Stimulated activated CD4-positive, alpha-beta T cell treated with anti-CD3 and anti-CD28 coated beads, Interleukin-15, amount 100 ng/mL, for 48 hours (primary cell): ENCODE measurements at regions not wholly inside any gene's neighbourhood (a gene's known extent, or its start where the extent isn't known, plus 50 kb on each side); places are given as distances from the start of the nearest gene placed in this dataset.
"Not testable (repeated sequence)": the region's sequence is repeated elsewhere in the genome, so short reads cannot be mapped to it uniquely, and the experiment has no call there.

Experiments used
- DNase-seq, 2 donors: peaks; one replicate each; pipeline ENCODE4 v3.0.0-alpha.2; 2020; ENCODE audit warnings: low read depth in 2 of 2

DNA sequence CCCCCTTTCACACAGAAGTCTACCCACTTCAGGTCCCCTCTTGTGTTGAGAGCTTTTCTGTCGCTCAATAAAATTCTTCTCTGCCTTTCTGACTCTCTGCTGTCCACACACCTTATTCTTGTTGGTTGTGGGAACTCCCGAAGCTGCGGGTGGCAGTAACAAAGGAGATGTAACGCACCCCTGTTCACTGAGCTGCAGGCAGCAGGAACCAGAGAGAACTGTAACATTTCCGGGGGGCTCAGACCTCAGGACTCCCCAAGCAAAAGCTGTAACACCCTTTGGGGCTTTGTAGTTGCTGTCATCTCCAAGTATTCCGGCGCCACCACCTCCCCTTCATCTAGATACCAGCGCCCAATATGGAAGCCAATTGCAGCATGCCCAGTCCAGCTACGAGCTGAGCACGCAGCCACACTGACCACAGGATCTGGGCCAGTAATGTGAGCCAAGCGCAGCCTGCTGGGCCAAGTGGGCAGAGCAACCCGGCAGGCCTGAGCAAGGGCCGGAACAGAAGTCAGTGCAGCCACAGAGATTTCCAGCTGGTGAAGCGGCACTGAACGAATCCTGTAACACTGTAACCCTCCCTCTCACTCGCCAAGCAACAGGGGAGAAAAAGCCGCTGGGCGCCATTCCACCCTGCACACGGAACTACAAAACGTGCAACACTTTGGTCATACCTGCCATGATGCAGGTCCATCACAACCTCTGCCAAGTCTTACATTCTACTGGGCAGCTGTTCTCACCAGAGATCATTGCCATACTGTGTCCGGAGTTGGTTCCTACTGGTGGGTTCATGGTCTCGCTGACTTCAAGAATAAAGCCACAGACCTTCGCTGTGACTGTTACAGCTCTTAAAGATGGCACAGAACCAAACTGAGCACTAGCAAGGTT lies 194.3 kb downstream of the SPATA31A6 start:
- DNase-seq = not testable (repeated sequence)

DNA sequence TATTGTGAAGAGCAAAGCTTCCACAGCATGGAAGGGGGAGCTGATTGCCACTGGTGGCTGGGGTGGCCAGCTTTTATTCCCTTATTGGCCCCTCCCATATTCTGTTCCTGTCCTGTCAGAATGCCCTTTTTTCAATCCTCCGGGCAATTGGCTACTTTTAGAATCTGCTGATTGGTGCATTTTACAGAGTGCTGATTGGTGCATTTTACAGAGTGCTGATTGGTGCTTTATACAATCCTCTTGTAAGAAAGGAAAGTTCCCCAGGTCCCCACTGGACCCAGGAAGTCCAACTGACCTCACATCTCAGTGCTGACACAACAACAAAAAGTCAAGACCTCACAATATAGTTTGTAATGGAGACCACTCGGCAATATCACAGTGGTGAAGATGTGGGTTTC lies 195.0 kb downstream of the SPATA31A6 start:
- DNase-seq = no peak

DNA sequence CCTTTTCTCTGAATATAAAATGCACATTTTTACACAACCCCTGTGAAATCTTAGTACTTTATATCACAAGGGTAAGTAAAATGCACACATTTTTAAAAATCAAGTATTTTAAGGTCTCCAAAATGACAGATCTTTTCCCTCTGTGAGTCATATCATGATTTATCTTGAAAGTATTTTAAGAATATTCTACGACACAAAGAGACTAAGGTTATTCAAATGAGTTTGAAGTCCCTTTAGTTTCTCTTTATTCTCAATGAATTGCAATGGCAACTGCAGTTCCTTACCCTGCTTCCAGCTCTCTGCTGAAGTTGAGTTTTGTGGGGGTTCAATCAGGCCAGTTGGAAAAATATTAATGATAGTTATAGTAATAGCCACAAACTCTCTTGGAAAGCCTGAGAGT lies 196.1 kb downstream of the SPATA31A6 start:
- DNase-seq = not testable (repeated sequence)

DNA sequence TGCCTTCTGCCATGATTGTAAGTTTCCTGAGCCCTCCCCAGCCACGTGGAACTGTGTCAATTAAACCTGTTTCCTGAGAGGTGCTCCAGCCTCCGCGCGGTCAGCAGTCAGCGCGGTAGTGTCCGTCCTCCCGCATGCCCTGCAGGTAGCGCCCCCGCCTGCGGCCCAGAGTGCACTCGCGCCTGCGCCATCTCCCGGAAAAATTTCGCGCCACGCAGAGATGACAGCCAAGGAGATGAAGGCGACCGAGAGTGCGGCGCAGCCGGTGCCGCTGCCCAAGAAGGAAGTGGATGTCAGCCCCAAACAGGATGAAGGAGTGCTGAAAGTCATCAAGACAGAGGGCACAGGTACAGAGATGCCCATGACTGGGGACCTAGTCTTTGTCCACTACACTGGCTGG lies 201.1 kb downstream of the SPATA31A6 start:
- not testable (repeated sequence) for DNase-seq

DNA sequence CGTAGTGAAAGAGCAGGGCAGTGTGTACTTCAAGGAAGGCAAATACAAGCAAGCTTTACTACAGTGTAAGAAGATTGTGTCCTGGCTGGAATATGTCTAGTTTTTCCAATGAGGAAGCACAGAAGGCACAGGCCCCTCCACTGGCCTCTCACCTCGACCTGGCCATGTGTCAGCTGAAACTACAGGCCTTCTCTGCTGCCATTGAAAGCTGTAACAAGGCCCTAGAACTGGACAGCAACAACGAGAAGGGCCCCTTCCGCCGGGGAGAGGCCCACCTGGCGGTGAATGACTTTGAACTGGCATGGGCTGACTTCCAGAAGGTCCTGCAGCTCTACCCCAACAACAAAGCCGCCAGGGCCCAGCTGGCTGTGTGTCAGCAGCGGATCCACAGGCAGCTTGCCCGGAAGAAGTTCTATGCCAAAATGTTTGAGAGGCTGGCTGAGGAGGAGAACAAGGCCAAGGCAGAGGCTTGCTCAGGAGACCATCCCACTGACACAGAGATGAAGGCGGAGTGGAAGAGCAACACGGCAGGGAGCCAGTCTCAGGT lies 202.2 kb downstream of the SPATA31A6 start:
- DNase-seq = not testable (repeated sequence)

DNA sequence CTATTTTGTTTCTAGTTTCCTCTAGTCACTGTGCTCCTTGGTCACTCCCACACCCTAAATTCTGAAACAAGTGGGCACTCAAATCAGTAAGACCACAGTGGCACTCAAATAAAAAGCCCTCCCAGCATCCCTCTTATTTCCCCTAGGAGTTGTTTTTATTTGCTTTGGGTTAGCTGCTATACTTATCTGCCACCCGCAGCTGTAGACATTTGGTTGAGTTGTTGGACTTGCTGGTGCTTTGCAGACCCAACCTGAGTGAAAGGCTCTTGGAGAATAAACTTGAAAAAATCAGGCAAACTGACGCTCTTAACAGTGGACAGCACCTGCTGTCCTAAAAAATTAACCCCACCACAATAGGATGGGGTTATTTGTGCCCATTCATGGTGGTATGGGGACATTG lies 203.0 kb downstream of the SPATA31A6 start:
- no peak for DNase-seq

DNA sequence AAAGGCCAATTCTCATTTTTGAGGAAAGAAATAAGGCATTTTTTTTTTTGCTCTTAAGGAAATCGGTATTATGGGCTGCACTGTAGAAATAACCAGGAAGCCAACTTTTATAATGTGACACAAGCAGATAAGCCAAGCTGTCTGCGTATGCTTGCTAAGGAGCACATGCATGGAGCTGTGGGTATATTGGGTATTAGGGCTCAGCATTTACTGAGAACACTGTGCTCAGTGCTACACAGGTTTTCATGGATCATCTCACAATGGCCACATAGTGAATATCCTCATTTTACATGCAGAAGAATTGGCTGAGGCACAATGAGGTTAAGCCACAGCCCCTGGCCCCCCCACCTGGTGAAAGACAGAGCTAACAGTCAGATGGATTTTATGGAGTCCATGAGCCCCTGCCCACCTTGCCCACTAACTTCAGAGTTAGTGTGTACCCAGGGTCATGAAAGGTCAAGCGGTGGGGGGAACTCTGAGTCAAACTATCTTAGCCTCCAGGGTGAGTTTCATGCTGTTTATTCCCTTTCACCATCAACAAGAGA lies 204.8 kb downstream of the SPATA31A6 start:
- DNase-seq = no peak

DNA sequence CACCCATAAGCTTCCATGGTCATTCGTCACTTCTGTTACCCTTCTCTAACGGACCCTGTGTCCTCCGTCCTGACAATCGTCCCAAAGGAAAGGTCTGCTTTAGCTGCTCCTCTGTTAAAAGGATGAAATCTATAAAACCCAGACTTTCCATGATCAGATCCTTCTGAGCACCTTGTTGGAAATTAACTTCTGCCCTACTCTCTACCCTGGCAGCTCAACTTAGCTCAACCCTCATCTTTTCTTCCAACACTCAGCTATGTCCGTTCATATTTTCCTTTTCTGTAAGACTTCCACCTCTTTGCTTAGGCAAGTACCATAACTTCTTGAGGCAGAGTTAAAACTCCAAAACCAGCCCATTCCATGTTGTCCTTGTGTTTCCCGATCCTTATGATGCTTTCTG lies 205.4 kb downstream of the SPATA31A6 start:
- no peak for DNase-seq

DNA sequence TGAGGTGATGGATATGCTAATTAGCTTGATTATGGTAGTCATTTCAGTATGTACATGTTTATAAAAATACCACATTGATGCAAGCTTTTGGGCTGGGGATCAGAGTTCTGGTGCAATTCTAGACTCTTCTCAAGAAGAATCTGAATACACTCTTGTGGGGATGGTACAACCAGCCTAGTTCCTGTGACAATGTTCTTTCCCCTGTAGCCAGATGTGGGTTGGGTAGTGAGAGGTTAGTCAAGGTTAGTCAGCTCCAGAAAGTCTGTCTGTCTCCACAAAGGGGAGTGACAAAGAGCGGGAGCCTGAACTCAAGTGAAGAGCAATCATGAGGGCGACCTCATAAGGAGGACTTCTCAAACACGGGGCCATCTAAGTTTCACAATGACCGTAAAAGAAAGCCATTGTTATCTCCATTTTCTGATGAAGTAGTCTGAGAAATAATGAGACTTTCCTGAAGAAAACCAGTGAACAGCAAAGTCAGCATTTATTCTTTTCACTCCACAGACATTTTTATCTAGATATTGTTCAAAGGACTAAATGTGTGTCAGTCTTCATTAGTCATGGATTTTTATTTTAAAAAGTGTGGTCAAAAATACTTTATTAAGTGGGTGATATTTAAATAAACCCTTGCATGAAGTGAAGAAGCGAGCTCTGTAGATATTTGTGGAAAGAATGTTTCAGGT lies 209.5 kb downstream of the SPATA31A6 start:
- not testable (repeated sequence) for DNase-seq

DNA sequence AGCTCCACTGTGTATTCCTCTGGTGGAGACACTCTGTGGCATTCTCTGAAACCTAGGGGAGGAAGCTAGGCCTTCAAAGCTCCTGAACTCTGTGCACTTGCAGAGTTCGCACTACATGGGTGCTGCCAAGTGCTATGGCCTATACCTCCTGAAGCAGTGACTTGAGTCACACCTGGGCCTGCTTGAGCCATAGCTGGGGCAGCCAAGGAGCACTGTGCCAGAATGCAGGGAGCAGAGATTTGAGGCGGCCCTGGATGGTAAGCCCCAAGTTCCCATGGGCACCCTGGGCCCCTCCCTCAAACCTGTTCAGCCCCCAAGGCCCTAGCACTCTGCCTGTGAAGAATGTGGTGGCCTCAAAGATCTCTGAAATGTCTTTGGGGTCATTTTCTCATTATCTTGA lies 212.9 kb downstream of the SPATA31A6 start:
- DNase-seq = no peak

DNA sequence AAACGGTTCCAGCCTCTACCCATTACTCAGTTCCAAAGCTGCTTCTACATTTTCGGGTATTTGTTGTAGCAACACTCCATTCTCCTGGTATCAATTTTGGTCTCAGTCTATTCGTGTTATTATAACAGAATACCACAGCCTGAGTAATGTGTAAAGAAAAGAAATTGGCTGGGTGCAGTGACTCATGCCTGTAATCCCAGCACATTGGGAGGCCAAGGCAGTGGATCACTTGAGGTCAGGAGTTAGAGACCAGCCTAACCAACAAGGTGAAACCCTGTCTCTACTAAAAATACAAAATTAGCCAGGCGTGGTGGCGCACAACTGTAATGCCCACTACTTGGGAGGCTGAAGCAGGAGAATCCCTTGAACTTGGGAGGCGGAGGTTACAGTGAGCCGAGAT lies 213.9 kb downstream of the SPATA31A6 start:
- not testable (repeated sequence) for DNase-seq

DNA sequence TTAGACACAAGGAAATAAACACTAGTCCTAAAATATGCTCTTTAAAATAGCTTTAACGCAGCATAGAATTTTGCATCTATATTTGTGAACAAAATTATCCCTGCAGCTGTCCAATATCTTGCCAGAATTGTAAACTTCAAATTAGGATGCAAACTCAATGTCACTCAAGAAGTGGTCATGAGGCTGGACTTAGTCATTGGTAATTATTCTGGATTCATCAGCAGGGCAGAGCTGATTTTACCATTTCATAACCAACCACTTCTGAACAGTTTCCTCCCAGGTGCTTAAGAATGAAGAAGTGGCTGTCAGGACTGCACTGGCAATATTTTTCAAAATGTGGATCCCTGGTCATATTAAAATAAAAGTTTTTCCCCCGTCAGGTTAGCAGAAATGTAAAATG lies 219.5 kb downstream of the SPATA31A6 start:
- DNase-seq = not testable (repeated sequence)

DNA sequence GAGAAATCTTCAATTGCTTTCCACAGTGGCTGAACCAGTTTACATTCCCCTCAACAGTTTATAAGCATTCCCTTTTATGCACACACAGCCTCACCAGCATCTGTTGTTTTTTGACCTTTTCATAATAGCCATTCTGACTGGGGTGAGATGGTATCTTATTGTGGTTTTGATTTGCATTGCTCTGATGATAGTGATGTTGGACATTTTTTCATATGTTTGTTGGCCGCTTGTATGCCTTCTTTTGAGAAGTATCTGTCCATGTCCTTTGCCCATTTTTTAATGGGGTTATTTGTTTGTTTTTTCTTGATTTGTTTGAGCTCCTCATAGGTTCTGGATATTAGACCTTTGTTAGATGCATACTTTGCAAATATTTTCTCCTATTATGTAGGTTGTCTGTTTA lies 226.1 kb downstream of the SPATA31A6 start:
- not testable (repeated sequence) for DNase-seq

DNA sequence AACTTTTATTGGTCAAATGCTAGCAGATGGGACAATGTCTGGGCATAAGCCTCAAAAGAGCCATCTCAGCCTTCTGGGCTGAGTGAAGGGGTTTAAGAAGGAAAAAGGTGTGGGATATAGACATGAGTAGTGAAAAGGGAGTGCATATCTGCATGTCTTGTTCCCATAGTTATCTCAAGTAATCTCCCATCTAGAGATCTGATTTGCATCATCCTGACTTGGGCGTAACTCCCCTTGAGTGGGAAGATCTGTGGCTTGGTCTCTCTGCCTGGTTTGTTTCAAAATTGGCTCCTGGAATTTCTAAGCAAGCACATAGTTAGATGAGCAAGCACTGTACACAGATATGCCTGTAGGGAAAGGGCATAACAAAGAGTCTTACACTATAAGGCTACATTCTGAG lies 228.9 kb downstream of the SPATA31A6 start:
- DNase-seq = not testable (repeated sequence)

DNA sequence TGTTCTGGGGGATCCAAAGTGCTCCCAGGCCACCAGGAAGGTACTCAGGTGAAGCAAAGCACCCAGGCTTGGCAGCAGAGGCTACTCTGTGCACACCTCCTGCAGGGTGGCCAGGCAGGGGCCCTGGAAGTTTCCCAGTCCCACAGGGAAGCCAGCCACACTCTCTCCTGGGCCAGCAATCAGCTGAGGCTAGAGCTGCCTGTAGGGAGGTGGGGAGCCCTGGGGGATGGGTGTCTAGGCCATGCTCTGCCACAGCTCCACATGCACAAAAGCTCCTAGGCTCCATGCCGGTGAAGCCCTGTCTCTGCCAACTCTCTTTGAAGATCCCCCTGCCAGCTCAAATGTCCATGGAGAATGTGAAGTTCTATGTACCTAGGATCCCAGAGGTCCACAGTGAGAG lies 231.4 kb downstream of the SPATA31A6 start:
- not testable (repeated sequence) for DNase-seq

DNA sequence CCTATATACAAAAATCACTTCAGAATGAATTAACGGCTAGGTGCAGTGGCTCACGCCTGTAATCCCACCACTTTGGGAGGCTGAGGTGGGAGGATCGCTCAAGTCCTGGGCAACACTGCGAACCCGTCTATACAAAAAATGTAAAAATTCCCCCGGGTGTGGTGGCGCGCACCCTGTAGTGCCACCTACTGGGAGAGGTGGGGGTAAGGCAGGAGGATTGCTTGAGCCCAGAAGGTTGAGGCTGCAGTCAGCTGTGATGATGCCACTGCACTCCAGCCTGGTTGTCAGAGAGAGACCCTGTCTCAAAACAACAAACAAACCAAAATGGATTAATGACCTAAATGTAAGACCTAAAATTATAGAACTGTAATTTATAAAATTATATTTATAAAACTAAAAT lies 236.2 kb downstream of the SPATA31A6 start:
- DNase-seq = not testable (repeated sequence)

DNA sequence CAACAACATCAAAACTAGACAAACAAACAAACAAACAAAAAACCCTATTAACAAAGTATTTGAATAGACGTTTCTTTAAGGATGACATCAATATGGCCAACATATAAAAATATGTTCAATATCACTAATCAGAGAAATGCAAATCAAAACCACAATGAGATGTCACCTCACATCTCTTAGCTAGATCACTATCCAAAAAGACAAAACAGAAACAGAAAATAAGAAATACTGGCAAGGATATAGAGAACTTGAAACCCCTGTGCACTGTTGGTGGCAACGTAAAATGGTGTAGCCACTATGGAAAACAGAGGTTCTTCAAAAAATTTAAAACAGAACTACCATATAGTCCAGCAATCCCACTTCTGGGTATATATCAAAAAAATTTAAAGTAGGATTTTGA lies 236.9 kb downstream of the SPATA31A6 start:
- not testable (repeated sequence) for DNase-seq

DNA sequence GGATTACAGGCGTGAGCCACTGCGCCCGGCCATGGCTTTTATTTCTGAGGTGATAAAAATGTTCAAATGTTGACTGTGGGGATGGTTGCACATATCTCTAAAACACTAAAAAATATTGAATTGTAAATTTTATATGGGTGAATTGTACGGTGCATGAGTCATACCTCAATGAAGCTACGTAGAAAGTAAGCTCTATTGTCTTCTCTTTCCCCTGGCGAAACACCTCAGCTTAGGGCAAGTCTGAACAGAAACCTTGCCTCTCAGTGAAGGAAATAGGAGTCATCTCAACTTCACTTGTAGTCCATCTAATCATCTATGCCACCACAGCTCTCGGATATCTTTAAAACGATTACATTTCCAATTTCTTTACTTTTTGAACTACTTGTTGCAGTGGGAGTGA lies 238.2 kb downstream of the SPATA31A6 start:
- not testable (repeated sequence) for DNase-seq

DNA sequence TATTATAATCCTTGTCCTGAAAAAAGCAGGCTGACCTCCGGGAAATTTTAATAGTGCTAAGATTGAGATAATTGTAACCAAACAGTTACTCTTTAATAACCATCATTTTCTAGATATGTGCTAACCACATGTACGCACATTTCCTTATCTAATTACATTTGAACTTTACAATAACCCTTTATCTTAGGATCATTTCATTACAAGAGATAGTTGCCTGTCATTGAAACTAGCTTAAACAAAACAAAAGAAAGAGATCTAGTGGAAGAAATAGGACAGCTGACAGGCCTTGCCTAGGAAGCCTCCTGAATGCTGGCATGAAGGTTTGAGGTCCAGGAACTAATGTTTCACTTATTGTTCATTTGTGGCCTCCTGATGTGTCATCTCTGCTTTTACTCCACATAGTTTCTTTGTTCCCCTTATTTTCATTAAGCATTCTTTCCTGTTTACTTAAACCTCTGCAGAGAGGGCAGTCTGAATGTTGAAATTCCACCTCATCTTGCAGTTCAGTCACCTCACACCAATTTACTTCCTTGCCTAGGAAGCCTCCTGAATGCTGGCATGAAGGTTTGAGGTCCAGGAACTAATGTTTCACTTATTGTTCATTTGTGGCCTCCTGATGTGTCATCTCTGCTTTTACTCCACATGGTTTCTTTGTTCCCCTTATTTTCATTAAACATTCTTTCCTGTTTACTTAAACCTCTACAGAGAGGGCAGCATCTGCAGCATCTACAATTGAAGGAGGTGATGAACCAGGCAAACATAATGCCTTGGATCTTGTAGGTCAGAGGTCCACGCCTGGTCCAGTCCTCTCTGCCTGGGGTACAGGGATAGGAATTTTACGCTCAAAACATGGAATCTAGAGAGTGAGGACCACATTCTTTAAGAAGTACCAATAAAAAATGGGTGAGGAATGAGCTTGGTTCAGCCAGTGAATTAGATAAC lies 247.5 kb downstream of the SPATA31A6 start:
- DNase-seq = not testable (repeated sequence)

DNA sequence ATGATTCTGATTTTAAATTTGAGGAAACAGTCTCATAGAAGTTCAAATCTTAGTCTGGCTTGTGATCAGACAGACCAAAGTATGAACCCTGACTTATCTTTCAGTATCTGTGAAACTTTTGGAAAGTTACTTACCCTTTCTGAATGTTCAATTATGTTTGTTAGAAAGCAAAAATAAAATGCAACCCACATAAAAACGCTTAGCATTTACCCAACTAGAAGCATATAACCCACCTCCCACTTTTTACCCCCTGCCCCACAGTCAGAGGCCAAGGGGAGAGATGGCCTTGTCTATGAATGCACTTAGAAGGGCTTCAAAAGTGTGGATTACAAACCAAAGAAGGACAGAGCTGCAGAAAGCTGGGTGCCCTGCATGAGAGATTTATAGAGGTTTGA lies 248.2 kb downstream of the SPATA31A6 start:
- DNase-seq = not testable (repeated sequence)
